NCI-H524 (cell line): ENCODE measurements at regions not wholly inside any gene's neighbourhood (a gene's known extent, or its start where the extent isn't known, plus 50 kb on each side); places are given as distances from the start of the nearest gene placed in this dataset.

Experiments used
- DNase-seq, 2 experiments: peaks; one replicate each; lab custom pipeline; 2025; lab: John Stamatoyannopoulos, UW

DNA sequence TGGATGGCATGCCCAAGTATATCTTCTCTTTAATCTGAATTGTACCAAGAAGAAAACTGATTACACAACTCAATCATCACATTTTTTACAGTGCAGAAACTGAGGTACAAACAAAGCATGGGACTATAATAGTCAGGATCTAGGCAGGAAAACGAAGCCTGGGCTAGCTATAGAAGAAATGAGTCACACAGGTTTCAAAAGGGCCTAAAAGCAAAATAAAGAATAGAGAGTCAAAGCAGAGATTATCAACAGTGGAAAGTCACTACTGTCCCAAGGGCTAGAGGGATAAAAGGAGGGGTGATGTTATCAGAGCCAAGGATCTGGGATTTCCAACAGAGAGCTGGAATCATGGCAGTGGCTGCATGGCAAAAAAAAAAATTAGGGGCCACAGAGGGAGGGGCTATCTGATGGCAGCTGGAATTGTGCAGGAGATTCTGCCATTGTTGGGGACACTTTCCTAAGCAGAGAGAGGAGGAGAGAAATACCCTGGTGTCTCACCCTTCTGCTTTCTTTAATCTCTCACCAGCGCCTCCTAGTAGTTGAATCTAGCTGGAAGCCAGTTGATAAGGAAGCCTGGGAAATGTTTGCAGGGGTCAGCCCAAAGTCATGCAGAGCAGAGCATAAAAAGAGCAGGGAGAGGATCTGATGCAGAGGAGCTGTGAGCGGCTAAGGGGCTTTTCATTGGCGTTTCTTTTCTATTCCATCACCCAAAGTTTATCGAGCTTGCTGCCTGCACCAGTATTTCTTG, 343.2 kb downstream of the ACTL7B start:
- no peak for DNase-seq

- DNase-seq = no peak
Observed at GRCh38 chr9:108511307-108511706, 344.5 kb downstream of the ACTL7B start.

DNA sequence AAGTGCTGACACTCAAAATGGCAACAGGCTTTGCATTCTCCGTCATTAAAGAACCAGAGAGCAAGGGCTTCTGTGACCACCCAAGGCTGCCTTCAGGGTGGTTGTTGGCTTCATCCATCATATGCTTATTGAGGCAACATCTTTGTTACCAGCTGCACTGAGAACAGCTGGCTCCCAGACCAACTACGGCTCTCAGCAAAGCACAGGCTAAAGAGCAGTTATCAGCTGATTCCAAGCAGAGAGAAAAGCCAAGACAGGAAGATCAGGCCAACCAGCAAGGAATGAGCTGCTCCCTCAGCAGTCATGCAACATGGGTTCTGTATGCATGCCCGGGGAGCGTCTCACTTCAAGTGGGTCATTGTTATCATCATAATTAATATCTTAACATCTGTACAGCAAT, 358.9 kb downstream of the ACTL7B start:
- no peak for DNase-seq

GRCh38 chr9:108489567-108489966, 366.2 kb downstream of the ACTL7B start:
- DNase-seq = no peak

- no peak for DNase-seq
Observed at GRCh38 chr9:108486831-108487230, 369.0 kb downstream of the ACTL7B start.

GRCh38 chr9:108484468-108484867, 371.3 kb downstream of the ACTL7B start:
- no peak for DNase-seq

DNA sequence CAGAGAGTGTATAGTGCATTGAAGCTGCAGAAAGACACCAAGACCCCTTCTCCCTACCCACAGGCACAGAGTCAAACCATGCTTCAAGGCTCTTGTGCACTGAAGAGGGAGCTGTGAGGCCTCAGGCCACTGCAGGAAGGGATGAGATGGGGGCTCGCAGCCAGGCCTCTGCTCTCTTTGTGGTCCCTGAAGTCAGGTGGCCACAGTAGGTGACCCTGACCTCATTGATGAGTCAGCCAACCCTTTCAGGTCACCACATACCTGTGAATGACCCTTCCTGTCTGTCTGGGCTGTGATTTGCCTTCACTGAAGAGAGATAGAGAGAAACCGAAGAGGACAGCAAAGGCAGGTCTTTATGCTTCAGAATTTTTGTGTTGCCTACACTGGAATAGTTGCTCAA, 372.1 kb downstream of the ACTL7B start:
- DNase-seq = no peak

DNA sequence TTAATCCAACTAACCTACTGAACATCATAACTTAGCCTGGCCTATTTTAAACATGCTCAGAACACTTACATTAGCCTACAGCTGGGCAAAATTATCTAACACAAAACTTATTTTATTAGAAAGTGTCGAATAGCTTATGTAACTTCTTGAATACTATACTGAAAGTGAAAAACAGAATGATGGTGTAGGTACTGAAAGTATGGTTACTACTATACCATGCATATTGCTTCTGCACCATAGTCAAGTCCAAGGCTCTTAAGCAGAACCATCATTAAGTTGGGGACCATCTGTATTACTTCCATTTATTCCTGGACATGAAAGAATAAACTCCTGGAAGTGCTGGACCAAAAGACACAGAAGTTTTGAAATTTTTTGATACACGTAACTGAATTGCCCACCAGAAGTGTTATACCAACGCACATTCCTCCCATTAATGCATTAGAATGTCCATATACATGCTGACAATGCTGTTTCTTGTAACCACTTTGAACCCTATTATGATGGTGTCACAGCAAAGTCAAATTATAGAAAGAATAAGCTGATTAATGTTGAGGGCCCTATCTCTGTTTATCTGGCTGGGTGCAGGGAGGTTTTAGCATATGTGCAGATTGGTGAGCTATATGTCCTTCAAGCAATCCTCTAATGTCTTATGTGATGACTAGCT, 375.7 kb downstream of the ACTL7B start:
- no peak for DNase-seq

DNA sequence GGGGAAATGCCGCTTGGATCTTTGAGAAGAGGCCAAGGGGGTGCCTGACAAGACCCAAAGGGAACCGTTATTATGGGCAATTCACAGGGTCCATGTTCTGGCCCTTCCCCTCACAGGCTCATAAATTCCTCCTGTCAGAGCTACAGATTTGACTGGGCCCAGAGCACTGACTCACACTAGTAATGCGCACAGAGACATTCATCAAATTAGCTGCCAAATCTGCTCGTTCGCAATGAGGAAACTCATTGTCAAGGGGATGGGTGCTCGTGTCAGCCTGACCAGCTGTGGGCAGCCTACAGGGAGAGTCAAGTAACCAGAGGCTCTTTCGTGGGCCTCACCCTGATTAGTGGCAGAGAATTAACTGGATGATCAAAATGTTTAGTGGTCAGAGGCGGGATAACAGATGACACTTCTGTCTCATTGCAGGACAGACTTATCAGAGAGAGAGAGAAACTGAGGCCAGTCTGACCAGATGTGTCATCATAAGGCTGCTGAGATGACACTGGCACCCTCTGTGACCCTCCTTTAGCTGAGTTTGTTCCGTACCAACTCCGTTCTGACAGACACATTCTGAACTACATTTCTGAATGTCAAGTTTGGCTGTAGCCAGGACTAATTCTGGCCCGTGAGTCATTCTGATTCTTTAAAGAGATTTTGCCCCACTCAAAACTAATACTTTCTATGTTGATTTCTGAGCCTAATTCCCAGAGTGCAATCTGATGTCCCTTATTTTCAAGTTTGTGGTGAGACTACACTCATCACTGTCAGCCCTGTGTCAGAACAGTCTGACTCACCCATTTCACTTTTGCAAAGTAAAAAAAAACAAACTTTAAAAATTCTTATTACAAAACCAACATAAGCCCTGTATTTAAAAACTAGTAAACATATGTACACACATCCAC, 377.1 kb downstream of the ACTL7B start:
- no peak for DNase-seq

DNA sequence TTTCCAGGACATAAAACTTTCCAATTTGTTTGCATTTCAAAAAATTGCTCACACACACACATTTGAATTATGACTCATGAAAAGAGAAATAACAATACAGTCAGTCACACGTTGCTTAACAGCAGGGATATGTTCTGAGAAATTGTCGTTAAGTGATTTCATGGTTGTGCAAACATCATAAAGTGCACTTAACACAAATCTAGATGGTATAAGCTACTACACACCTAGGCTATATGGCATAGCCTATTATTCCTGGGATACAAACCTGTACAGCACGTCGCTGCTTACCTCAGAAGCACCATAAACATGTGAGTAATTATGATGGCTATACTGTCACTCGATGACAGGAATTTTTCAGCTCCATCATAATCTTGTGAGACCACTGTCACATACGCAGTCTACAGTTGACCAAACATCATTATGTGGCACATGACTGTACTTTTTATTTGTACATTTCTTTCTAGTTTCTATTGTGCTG, 378.2 kb downstream of the ACTL7B start:
- DNase-seq = no peak

GRCh38 chr9:108476574-108476973, 379.2 kb downstream of the ACTL7B start:
- DNase-seq = no peak

DNA sequence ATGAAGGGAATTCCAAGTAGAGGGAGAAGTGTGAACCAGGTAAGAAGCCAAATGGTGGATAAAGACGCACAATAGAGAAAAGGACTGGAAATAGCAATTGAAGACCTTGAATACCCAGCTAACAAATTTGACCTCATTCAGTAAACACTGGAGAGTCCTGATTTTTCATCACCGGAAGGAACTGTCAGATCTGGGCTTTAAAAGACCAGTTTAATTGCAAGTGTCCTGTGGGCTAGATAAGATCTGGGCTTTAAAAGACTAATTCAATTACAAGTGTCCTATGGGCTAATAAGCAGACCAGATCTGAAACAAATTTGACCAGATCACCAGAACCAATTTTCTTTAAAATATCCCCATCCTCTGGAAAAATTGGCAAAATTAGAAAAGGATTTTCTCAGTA, 380.0 kb downstream of the ACTL7B start:
- no peak for DNase-seq

DNA sequence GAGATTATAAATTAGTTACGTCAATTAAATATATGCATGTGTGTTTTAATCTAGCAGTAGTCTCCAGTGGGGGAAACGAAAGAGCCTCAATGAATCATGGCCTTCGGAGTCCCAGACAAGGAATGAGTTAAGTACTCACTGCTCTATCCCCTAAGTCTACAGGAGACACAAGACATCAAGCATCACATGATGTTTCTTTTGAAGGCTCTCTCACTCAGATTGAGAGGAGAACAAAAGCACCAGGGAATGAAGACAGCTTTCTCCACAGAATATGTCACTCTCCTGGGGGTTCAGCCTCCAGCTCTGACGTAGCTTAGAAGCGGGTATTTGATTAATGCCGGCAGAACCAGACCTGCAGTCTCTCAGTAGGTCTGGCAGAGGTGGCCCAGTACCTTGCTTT, 381.4 kb downstream of the ACTL7B start:
- DNase-seq = no peak

DNA sequence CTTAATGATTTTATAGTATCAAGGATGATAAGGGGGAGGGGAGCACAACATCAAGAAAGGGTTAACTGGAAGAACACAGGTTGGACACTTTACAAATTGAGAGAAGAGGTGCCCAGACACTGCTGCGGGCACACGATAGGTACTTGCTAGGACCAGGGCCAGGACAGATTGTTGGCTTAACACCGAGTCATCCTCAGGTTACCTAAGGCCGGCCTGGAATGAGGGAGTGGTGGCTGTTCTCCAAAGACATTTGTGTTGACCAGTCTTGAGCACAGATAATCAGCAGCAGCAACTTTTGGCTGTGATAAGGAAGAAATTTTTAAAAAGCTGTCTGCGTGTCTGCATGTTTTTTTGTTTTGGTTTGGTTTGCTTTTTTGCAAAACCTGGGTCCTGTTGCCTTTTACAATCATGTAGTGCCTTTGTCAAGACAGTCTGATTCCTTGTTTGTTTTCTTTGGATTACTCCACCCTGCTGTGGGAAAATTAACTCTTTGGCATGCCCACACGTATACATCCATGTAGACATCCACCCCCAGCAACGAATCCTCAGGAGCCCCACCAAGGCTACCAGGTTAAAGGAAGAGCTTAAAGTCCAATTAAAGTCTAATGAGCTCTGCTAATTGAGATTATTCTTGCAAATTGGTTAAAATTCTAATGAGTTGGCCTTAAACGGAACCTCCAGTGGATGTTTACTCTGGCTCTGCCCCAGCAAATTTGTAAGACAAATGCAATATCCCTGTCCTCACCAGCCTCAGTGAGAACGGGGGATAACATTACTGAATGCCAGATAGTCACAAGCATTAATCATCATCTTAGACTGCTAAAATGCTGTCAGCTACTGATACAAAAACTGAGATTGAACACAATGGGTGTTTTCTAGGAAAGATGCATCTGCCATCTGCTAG, 382.3 kb downstream of the ACTL7B start:
- DNase-seq = no peak

GRCh38 chr9:108469654-108470053, 386.1 kb downstream of the ACTL7B start:
- DNase-seq = no peak

DNA sequence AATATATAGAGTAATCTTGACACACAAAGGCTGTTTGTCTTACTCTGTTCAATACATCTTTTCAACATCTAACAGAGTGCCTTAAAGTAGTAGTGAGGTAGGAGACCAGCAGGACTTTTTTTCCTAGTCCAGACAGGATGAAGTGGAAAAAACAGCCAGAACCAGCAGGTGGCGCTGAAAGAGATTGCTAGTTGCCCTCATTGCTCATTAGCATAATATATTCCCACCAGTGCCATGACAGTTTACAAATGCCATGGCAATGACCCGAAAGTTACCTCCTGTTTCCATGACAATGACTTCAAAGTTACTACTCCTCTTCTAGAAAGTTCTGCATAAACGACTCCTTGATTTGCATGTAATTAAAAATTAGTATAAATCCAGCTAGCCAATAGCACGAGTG, 387.4 kb downstream of the ACTL7B start:
- DNase-seq = peak in 1 of 2 experiments; percentile 68

DNA sequence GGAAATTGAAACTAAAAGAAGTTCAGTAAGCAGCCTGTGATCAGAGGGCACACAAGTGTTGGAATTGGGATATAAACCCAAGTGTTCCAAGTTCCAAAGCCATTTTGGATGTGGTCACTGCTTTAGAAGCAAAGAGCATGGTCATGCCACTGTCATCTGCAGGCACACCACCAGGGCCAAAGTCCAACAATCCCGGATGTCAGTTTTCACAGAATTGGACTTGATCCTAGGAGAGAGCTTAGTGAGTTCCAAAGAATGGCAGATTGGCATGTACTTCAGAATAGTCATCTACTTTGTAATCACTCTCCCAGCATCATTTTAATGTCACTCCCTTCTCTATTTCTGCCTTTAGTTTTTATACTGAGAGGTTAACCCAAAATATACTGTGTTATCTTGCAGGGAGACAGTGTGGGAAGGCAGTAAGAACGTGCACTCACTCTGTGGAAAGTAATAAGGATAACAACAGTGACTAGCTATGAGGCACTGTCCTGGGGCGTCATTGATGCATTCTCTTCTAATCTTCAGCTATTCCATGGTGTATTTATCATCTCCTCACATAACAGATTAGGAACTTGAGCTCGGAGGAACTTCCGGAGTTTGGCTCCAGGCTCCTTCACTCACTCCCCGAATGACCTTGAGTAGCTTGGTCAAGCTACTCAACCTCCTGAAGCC, 388.0 kb downstream of the ACTL7B start:
- DNase-seq = no peak

GRCh38 chr9:108467161-108467560, 388.6 kb downstream of the ACTL7B start:
- DNase-seq = no peak

- DNase-seq = no peak
Observed at GRCh38 chr9:108466304-108466703, 389.5 kb downstream of the ACTL7B start.

GRCh38 chr9:108463932-108464606, 391.7 kb downstream of the ACTL7B start:
- no peak for DNase-seq
